ENCODE measurements at regions not wholly inside any gene's neighbourhood (a gene's known extent, or its start where the extent isn't known, plus 50 kb on each side); places are given as distances from the start of the nearest gene placed in this dataset.

GRCh38 chr13:72317346-72318109 lies 409.9 kb downstream of the MZT1 start:
- peak; percentile 47 for DNase-seq

- DNase-seq = peak; percentile 97
Measured at GRCh38 chr13:72316716-72317115, 410.7 kb downstream of the MZT1 start.

DNA sequence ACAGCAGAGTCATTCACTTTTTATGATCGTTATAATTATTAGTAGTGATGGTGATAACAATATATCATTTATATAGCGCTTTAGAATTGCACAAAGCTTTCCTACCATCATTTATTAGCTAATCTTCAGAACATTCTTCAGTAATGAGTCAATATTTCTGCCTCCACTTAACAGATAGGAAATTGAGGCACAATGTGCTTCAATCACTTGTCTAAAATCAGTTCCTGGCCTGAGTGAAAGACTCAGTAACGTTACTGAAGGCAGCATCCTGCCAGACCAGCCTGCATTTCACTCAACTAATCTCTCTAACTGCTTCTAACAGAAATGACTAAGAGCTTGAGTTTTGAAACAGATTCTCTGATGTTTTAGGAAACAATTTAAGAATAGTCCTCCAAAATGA lies 412.1 kb downstream of the MZT1 start:
- DNase-seq = no peak

GRCh38 chr13:72314210-72314609 lies 413.2 kb downstream of the MZT1 start:
- no peak for DNase-seq

DNA sequence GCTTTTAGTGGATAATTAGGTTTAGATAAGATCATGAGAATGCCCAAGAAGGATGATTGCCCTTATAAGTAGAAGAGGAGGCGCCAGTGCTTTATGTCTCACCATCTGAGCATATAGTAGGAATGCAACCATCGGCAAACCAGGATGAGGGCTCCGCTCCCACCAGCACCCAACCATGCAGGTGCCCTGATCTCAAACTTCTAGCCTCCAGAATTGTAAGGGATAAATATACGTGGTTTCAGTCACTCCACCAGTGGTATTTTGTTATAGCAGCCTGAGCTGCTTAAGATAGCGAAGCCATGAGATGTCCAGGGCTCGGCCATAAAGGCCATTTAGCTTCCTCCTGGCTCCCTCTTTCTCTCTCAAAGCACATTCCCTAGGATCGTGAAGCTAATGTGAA lies 413.9 kb downstream of the MZT1 start:
- DNase-seq = no peak

DNA sequence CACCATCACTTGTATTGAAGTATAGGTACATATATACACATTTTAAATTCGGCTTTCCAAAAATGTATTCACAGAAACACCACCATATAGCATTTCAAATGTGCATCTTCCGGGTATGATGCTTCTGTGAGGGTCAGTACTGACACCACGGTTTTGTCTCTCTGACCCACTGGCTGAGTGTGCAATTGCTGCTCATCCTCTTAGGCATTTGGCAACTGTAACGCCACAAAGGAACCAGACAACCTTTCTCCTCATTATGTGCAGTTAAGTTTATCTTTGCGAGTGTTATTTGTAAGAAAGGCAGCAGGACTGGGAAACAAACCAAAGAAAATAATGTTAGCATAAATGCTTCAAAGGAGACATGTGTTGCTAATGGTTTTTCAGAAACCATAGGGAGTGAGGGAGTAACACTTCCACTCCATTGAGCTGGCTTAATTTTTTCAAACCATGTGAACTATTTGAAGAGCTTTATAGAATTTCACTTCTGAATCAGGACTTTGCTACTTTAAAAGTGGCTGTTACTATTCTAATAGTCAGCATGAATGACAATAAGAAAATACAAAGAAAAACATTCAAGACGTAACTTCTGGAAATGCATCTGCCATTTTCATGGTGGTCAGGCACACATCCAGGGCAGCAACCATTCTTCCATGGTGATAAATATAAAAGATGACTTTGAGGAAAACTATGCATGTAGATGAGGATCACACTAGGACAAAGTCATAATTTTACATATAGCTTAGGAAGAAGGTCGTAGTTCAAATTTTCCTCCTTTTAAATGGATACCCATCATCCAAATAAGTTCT lies 423.3 kb downstream of the MZT1 start:
- no peak for DNase-seq

DNA sequence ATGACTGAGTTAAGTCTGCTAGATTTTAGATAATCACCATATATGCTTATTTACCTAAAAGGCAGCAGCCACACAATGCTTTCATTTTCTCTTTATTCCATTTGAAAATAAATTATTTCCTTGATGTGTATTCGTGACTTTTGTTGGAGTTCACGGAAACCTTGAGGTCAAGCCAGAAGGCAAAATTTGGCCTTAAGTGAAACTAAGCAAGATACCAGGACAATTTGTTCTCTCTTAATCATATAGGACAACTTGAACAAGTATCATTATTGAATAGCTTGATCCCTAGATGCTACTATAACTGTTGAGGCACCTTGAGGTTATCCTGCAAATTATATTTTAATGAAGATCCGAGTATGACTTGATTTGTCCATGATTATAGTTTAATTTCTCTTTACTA lies 429.2 kb upstream of the DACH1 start:
- no peak for DNase-seq

DNA sequence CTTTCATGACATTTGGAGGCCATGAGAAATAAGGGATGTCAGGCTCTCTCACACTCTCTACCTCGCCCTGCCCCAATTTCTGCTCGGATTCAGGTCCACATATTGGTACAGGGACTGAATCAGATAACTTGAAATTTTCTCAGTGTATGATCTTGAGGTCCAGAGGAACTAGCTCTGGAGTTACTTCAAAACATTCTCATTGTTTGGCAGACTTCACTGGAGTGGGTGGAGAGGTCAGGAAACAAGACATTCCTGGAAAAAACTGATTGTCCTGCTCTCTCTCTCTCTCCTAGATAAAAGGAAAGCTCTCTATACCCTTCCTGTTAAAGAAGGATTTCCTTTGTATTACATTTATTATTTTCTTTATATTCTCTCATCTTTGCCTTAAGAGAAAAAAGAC lies 428.1 kb upstream of the DACH1 start:
- DNase-seq = no peak

DNA sequence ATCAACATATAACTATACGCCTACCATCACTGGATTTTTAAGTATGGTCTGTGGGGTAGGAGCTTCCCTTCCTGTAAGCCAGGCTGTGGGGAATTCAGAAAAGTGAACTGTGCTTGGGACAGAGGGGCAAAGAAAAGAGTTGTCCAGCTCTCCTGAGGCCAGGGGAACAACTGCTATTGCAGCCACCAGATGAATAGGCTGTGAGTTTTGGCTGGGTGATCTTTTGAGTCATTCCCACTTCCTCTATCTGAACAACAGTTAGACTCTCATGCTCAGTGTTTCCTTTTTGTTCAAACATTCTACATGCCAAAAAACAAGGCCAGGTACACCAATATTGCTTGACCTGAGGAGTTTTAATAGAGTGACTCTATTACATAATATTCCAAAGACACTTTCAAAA lies 426.2 kb upstream of the DACH1 start:
- no peak for DNase-seq

GRCh38 chr13:72290962-72291681 lies 424.1 kb upstream of the DACH1 start:
- DNase-seq = no peak

GRCh38 chr13:72286421-72286820 lies 419.4 kb upstream of the DACH1 start:
- no peak for DNase-seq

- no peak for DNase-seq
Measured at GRCh38 chr13:72284791-72285190, 417.8 kb upstream of the DACH1 start.

DNA sequence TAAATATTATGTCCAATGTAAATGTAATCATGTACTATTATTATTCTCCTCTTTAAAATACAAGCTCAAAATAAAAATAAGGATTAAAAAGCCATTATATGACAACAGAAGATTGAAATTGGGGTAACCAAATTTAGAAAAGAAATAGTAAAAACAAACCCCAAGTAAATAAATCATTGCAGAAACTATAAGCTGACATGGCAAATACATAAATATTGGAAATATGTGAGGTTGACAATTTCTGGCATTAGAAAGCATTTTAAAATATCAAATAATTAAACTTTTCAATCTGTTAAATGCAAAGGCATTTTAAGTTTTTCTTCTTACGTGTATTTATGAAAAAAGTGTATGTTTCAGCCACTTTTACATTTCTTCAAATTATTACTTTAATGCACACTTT lies 394.7 kb upstream of the DACH1 start:
- no peak for DNase-seq

DNA sequence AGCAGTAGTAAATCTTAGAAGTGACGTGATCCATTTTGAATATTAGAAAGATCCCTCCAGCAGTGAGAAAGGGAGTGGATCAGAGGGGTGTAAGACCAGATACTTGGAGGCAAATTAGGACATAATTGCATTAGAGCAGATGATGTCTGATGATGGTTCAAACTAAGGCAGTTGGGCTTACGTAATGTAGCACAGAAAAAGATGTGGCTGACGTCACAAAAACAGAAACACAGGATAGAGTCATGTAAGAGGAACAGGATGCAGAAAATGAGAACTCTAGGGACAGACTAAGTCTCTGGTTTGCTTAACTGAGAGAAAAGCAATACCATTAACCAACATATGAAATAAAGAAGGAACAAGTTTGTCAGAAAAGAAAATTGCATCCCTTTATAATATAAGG lies 392.5 kb upstream of the DACH1 start:
- DNase-seq = no peak

GRCh38 chr13:72258340-72258981 lies 391.5 kb upstream of the DACH1 start:
- no peak for DNase-seq

- peak; percentile 62 for DNase-seq
Measured at GRCh38 chr13:72255908-72256307, 388.9 kb upstream of the DACH1 start.

GRCh38 chr13:72253754-72254153 lies 386.8 kb upstream of the DACH1 start:
- DNase-seq = no peak

- DNase-seq = no peak
Measured at GRCh38 chr13:72246396-72246795, 379.4 kb upstream of the DACH1 start.

- no peak for DNase-seq
Measured at GRCh38 chr13:72244788-72245187, 377.8 kb upstream of the DACH1 start.

GRCh38 chr13:72230131-72230530 lies 363.1 kb upstream of the DACH1 start:
- no peak for DNase-seq

GRCh38 chr13:72229067-72229466 lies 362.1 kb upstream of the DACH1 start:
- no peak for DNase-seq

DNA sequence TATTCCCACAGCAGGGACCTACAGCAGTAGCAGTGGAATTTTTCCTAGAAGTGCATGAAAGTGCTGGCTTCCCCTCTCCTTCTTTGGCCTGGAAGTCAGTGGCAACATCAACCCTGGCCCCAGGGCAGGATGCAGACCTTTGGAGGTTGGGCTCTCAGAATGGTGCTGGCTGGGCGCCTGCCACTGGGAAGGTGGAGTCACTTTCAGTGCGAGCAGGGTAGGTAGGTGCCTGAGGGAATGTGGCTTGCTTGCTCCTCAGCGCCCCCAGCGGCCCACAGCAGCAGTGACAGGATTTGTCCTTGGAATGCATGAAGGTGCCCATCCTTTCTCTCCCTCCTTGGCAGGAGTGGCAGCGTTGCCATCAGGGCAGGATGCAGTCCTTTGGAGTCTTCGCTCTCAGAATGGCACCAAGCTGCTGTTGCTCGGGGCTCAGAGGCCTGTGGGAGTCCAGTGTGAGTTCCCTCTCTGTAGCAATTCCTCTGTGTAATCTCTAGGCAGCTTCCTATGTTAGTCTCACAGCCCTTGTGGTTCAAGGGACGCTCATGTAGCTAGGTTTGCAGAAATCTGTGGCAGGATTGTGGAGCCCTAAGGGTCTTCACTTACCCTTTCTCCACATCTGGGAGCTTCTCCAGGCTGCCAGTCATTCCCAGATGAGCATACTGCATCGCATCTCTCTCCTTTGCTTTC lies 354.4 kb upstream of the DACH1 start:
- DNase-seq = no peak

DNA sequence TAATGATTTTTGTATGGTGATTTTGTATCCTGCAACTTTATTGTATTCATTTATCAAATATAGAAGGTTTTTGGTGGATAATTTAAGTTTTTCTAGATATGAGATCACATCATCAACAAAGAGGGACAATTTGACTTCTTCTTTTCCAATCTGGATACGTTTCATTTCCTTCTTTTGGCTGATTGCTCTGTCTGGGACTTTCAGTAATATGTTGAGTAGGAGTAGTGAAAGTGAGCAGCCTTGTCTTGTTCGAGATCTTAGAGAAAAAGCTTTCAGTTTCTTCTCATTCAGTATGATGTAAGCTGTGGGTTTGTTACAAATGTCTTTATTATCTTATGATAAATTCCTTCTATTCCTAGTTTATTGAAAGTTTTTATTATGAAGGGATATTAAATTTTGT lies 352.0 kb upstream of the DACH1 start:
- no peak for DNase-seq

Data from NCI-H748 treated with DMSO at 0.1 percent for 48 hours (cell line).